AG08396 (cell line): ENCODE measurements at regions not wholly inside any gene's neighbourhood (a gene's known extent, or its start where the extent isn't known, plus 50 kb on each side); places are given as distances from the start of the nearest gene placed in this dataset.

Experiments used
- DNase-seq: peaks from one replicate; pipeline ENCODE4 v3.0.0; 2012; ENCODE audit warnings: low spot score, mixed read lengths

- no peak for DNase-seq
Measured at GRCh38 chr20:40957265-40957760, 71.3 kb upstream of the TOP1 start.

- no peak for DNase-seq
Measured at GRCh38 chr20:40958598-40958997, 70.0 kb upstream of the TOP1 start.

- DNase-seq, result no peak
Measured at GRCh38 chr20:40959325-40960092, 69.1 kb upstream of the TOP1 start.

- no peak for DNase-seq
Measured at GRCh38 chr20:40960101-40960500, 68.5 kb upstream of the TOP1 start.

GRCh38 chr20:40960521-40960956 lies 68.1 kb upstream of the TOP1 start:
- no peak for DNase-seq

- no peak for DNase-seq
Measured at GRCh38 chr20:40961176-40961575, 67.4 kb upstream of the TOP1 start.

GRCh38 chr20:40961686-40962640 lies 66.7 kb upstream of the TOP1 start:
- no peak for DNase-seq

- DNase-seq, result peak; percentile 82
Measured at GRCh38 chr20:40962733-40963504, 65.7 kb upstream of the TOP1 start.

GRCh38 chr20:40963505-40963845 lies 65.1 kb upstream of the TOP1 start:
- DNase-seq, result no peak

- DNase-seq, result no peak
Measured at GRCh38 chr20:40965671-40966070, 63.0 kb upstream of the TOP1 start.

GRCh38 chr20:40966103-40966502 lies 62.5 kb upstream of the TOP1 start:
- no peak for DNase-seq

GRCh38 chr20:40966516-40967185 lies 62.0 kb upstream of the TOP1 start:
- DNase-seq, result no peak

- no peak for DNase-seq
Measured at GRCh38 chr20:40967700-40968099, 60.9 kb upstream of the TOP1 start.

GRCh38 chr20:40968816-40969562 lies 59.6 kb upstream of the TOP1 start:
- DNase-seq, result peak; percentile 84

- no peak for DNase-seq
Measured at GRCh38 chr20:40970218-40970617, 58.4 kb upstream of the TOP1 start.

GRCh38 chr20:40977218-40977617 lies 51.4 kb upstream of the TOP1 start:
- DNase-seq, result no peak

GRCh38 chr20:40978761-40979160 lies 49.9 kb upstream of the TOP1 start:
- no peak for DNase-seq
